GM23248 (cell line): ENCODE measurements at regions not wholly inside any gene's neighbourhood (a gene's known extent, or its start where the extent isn't known, plus 50 kb on each side); places are given as distances from the start of the nearest gene placed in this dataset.

Source experiments
- EZH2 ChIP-seq: fragments of 200-600 bp; sonication (generic); IDR thresholded peaks from 2 replicates; pipeline ENCODE4 v1.6.1; 2018; ENCODE audit warnings: antibody characterized with exemption, mild to moderate bottlenecking; ENCODE audit not compliant: insufficient read depth, poor library complexity, severe bottlenecking
- EZH2phosphoT487 ChIP-seq: fragments of 200-600 bp; sonication (generic); IDR thresholded peaks from 2 replicates; pipeline ENCODE4 v1.6.1; 2018; ENCODE audit warnings: antibody characterized with exemption, moderate library complexity, mild to moderate bottlenecking, low read depth; ENCODE audit not compliant: insufficient read depth

GRCh38 chr3:6580808-6581207 lies 280.1 kb upstream of the GRM7 start:
- TF ChIP-seq EZH2: no peak
- no peak for TF ChIP-seq EZH2phosphoT487
